ENCODE measurements at regions not wholly inside any gene's neighbourhood (a gene's known extent, or its start where the extent isn't known, plus 50 kb on each side); places are given as distances from the start of the nearest gene placed in this dataset.

- Histone ChIP-seq H3K4me3 (ENCODE audit: severe bottlenecking) (no peak overlapping the region), H3K4me1 (ENCODE audit: insufficient read depth, poor library complexity, severe bottlenecking) (no peaks in the 10 kb centered on the region), H3K36me3 (ENCODE audit: low read depth) (no peaks in the 10 kb centered on the region), H3K27ac (ENCODE audit: poor library complexity, severe bottlenecking) (no peak overlapping the region), H3K27me3 (ENCODE audit: insufficient read depth, poor library complexity, severe bottlenecking) (no peaks in the 10 kb centered on the region), H3K9me3 (ENCODE audit: severe bottlenecking) (no peaks in the 10 kb centered on the region)
- DNase-seq (ENCODE audit: low spot score): no peak
- ATAC-seq (ENCODE audit: low read depth): no peak
- no peak for TF ChIP-seq CTCF (IDR thresholded peaks at IDR 0.05; ENCODE audit: poor library complexity, severe bottlenecking)
Measured at GRCh38 chr7:41039386-41039953, 663.4 kb downstream of the INHBA start.

GRCh38 chr7:41038211-41038610 lies 664.7 kb downstream of the INHBA start:
- Histone ChIP-seq H3K27me3 (ENCODE audit: insufficient read depth, poor library complexity, severe bottlenecking) (no peaks in the 10 kb centered on the region), H3K27ac (ENCODE audit: poor library complexity, severe bottlenecking) (no peak overlapping the region), H3K4me3 (ENCODE audit: severe bottlenecking) (no peak overlapping the region), H3K9me3 (ENCODE audit: severe bottlenecking) (no peaks in the 10 kb centered on the region), H3K36me3 (ENCODE audit: low read depth) (no peaks in the 10 kb centered on the region), H3K4me1 (ENCODE audit: insufficient read depth, poor library complexity, severe bottlenecking) (no peaks in the 10 kb centered on the region)
- TF ChIP-seq CTCF (IDR thresholded peaks at IDR 0.05; ENCODE audit: poor library complexity, severe bottlenecking): no peak
- DNase-seq (ENCODE audit: low spot score) (no peak), ATAC-seq (ENCODE audit: low read depth) (no peak)

- no peak overlapping the region for H3K4me3 ChIP-seq (ENCODE audit: severe bottlenecking)
- no peaks in the 10 kb centered on the region for H3K27me3 ChIP-seq (ENCODE audit: insufficient read depth, poor library complexity, severe bottlenecking)
- DNase-seq (ENCODE audit: low spot score) (no peak), ATAC-seq (ENCODE audit: low read depth) (no peak)
- no peak overlapping the region for H3K27ac ChIP-seq (ENCODE audit: poor library complexity, severe bottlenecking)
- no peaks in the 10 kb centered on the region for H3K36me3 ChIP-seq (ENCODE audit: low read depth)
- H3K9me3 ChIP-seq (ENCODE audit: severe bottlenecking): no peaks in the 10 kb centered on the region
- H3K4me1 ChIP-seq (ENCODE audit: insufficient read depth, poor library complexity, severe bottlenecking): no peaks in the 10 kb centered on the region
- TF ChIP-seq CTCF (IDR thresholded peaks at IDR 0.05; ENCODE audit: poor library complexity, severe bottlenecking): no peak
Measured at GRCh38 chr7:41037691-41038090, 665.2 kb downstream of the INHBA start.

DNA sequence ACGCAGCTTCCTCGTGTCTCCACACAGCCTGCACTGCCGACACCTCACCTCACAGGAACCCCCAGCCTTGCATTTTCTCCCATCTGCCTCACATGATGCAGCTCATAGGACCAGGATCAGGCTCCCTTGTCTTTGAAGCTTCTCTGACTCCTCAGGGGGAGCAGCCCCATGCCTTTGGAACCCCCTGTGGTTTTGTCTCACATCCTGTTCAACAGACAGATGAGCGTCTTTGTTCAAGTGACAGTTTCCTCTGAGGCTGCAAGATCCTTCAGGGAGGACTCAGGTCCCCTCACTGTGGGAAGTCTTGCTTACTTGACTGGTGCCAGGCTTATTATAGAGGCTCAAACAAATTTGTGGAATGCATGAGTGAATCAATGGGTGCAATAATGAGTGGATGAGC lies 667.1 kb downstream of the INHBA start:
- Histone ChIP-seq H3K36me3 (ENCODE audit: low read depth) (no peaks in the 10 kb centered on the region), H3K4me1 (ENCODE audit: insufficient read depth, poor library complexity, severe bottlenecking) (peaks cover under 1% of the 10 kb centered on the region), H3K27ac (ENCODE audit: poor library complexity, severe bottlenecking) (no peak overlapping the region), H3K9me3 (ENCODE audit: severe bottlenecking) (no peaks in the 10 kb centered on the region), H3K27me3 (ENCODE audit: insufficient read depth, poor library complexity, severe bottlenecking) (no peaks in the 10 kb centered on the region), H3K4me3 (ENCODE audit: severe bottlenecking) (no peak overlapping the region)
- no peak for DNase-seq (ENCODE audit: low spot score)
- ATAC-seq (ENCODE audit: low read depth): no peak
- TF ChIP-seq CTCF (IDR thresholded peaks at IDR 0.05; ENCODE audit: poor library complexity, severe bottlenecking): no peak

GRCh38 chr7:41033500-41033899 lies 669.4 kb downstream of the INHBA start:
- no peak for TF ChIP-seq CTCF (IDR thresholded peaks at IDR 0.05; ENCODE audit: poor library complexity, severe bottlenecking)
- Histone ChIP-seq H3K27ac (ENCODE audit: poor library complexity, severe bottlenecking) (no peak overlapping the region), H3K4me1 (ENCODE audit: insufficient read depth, poor library complexity, severe bottlenecking) (peaks cover 24% of the 10 kb centered on the region), H3K4me3 (ENCODE audit: severe bottlenecking) (no peak overlapping the region), H3K9me3 (ENCODE audit: severe bottlenecking) (no peaks in the 10 kb centered on the region), H3K36me3 (ENCODE audit: low read depth) (no peaks in the 10 kb centered on the region), H3K27me3 (ENCODE audit: insufficient read depth, poor library complexity, severe bottlenecking) (no peaks in the 10 kb centered on the region)
- DNase-seq (ENCODE audit: low spot score): no peak
- ATAC-seq (ENCODE audit: low read depth): no peak
